ENCODE measurements at regions not wholly inside any gene's neighbourhood (a gene's known extent, or its start where the extent isn't known, plus 50 kb on each side); places are given as distances from the start of the nearest gene placed in this dataset.
A peak's percentile ranks its signal among the peaks of the same experiment; 100 is the strongest.
"Not testable (repeated sequence)": the region's sequence is repeated elsewhere in the genome, so short reads cannot be mapped to it uniquely, and the experiment has no call there.

DNA sequence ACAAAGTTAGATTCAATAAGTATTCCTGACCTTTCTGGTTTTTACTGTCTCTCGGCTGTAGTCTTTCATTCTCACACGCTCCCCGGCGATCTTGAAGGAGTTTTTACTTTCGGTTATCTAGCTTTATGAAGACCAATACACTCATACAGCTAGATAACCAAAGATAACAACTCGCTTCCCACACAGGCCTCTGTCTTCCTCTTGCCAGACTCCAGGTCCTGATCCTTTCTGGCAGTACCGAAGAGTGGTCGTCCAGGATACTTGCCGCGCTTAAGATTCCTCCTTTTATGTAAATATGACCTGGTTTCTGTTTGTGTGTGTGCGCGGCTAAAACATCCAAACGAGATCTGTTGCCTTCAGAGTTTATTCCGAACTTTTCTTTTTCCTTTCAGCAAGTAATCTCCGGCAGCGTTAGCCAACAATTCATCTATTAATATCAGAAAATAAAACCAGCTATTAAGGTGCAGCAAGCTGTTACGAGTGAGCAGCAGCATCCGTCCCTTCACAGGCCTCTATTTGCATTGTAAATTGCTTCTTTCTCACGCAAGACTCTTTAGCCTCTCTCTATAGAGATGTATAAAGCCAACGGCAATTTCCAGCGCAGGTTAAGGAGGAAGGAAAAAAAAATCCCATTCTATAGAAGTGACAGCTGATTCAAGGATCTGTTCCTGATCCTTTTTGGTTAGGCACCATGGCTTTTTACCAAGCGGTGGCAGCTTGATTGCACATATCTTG, 216.1 kb downstream of the MEF2C start:
- peak in 1 of 2 experiments; percentile 68 for DNase-seq

DNA sequence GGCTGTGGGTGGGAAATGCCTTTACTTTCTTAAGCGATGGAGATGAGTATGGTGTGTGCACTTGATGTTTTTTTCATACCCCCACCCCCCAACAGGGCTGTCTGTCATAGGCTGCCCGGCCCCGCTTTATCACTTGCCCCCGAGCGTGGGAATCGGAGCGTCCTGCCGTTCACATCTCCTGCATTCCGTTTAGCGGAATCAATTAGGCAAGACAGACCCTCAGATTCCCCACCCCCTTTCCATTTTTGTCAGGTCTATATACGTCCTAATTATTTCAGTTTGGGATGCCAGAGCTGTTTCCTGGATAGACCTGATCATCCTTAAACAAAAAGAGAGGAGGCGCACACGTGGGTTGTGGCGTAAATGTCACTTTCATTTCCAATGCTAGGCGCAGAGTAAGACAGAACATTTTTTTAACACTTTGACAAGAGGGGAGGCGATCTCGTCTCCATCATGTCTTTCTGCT, 217.2 kb downstream of the MEF2C start:
- DNase-seq, result peak in 1 of 2 experiments; percentile 34

DNA sequence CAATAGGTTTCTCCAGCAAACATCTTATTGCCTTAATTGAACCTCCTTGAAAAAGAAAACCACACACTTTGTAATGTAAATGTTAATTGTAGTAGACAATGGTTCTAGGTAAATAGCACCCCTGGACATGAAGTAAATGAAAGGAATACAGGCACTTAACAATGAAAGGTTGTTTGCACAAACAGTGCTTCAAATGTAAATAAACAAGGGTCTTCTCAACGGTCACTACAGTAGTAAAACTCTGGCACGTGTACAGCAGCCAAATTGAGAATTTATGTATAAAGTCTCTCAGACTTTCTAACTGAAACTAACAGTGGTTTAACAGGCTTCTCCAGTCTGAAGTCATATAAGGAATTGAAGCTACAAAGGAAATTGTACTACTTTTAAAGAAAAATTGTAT, 218.3 kb downstream of the MEF2C start:
- DNase-seq, result peak in 1 of 2 experiments; percentile 49

DNA sequence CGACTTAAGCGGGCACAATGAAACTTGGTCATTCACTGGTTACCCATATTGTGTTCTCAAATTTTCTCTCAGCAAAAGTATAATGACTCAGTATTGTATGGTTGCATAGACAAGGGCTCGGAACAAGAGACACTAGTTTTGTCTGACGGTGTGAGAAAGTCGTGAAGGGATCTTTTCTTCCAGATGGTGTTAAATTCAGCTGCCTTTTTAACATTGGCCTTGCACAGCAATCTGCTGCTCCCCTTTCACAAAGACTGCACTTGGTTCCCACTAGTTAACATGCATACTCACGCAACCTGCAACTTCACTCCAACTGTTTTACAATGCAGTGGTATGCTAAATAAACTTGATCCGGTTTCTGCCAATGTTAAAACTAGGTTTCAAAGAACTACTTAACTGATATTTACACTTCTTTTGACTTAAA, 219.2 kb downstream of the MEF2C start:
- DNase-seq, result peak in 1 of 2 experiments; percentile 38

DNA sequence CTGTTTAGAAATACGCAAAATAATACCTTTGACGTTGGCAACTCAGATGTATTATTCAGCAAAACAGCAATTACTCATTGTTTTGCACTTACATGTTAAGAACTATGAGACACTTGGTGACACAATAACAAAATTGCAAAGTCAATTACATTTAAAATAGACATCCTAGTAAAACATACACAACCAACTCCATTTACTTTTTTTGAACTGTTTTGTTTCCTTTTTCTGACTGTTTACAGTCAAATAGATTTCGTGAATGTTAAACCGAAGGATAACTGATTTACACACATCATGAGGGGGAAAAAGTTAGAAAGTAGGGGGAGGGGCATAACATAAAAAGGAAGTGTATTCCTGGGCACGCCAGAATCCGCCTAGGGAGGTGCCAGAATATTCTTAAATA, 220.1 kb downstream of the MEF2C start:
- no peak for DNase-seq

DNA sequence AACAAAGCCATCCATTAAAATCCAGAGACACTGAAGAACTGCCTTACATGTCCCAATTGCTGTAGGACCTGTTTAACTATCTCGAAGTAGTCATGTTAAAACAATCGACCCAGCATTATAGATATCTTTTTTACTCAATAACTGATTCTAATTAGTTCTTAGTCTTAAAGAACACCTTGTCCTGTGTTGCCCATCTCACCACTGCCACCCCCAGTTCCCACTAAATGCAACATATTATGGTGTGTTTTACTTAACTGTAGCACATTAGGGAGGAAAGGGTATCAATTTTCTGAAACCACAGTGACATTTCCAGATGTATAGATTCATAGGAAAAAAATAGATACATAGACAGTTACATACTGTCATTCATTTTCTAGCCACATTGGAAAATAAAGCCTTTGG, 221.2 kb downstream of the MEF2C start:
- DNase-seq, result no peak

DNA sequence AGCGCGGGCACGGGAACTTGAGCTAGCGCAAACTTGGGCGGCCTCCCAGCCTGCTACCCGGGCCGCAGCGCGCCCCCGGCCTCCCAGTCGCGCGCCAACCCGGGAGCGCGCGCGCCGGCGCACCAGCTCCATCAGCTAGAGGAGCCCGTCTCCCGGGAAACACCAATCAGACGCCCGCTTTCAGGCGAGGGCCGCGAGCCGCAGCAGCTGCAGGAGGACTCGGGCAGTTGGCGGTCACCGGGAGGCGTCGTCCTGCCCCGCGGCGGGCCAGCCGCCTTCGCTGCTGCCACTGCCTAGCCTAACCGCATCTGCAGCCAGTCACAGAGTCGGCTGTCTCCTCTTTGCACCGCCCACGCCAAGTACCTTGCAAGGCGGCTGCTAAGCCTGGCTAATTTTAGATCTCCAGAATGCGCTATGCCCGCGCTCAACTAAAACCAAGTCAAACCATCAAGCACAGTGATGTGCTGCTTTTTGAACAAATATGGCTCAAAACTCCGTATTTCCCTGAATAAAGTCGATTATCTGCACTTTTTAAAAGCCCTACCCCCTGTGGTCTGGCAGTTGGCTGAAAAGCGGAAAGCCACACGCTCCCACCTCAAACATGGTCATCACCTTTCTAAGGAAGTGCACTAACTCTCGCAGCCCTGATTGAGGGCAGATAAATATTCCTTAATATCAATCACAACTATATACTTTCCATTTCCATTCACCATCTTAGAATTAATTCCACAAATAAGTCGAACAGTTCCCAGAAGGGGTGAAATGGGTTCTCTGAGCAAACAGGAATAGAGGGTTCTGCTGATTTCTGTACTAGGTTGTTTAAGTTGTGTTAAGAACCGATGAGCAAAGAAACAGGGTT, 221.8 kb downstream of the MEF2C start:
- peak; percentile 87 to 97 for DNase-seq

DNA sequence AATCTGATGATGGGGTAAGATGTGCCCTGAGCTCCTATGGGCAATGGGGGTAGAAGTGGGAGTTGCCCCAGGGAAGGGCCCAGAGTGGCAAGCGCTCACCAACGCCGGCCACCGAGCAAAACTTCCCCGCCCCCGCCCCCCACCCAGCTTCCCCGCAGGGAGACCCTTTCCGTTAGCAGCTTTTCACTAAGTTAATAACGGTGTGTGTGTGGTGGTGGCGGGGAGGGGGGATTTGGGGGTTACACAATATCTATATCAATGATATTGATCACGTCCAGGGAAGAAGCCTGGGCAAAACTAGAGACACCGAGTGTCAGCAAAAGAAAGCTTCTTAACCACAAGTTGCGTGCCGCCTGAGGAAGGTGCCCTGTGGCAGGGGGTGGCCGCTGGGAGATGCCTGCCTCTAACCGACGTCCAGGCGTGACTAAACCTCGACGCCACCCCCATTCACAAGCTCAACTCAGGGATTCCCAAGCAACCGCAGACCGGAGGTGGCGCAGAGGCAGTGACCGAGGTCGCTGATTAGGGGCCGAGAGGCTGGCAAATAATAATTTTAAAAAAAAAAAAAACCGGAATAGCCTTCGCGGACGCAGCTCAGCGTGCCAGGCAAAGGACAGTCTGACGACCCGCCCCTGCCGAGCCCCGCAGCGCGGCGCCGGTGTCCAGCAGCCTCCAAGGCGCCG, 222.6 kb downstream of the MEF2C start:
- DNase-seq, result peak in 1 of 2 experiments; percentile 80

DNA sequence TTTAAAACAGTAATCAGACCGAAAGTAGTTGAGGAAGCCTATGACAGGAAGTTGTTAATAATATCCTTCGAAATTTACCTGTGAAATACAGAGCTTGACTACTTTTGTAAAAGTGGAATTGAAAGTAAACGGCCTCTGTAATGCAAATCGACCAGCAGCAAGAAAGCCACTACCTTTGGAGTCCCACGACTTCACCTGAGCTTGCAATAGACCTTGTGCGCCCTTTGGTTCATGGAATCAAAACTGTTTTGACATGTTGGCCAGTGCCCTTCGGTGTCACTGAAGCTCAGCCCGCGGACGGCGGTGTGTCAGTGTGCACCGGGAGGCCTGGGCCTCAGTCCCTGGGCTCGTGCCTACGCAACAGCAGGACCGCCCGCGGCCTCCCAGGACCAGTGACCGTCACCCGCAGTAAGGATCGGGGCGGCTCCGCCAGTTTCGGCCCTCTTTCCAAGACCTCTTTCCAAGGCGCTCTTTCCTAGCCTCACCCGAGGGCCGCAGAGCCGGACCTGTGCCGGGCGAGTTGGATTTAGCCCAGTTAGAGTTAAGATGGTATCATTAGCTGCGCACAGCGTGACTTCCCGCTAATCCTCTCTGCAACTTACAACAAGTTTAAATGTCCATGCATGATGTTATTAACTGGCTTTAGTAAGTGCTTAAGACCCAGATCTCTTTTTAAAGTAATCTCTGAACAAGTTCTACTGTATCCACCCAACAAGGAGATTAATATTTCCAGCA, 223.3 kb downstream of the MEF2C start:
- peak in 1 of 2 experiments; percentile 59 for DNase-seq

DNA sequence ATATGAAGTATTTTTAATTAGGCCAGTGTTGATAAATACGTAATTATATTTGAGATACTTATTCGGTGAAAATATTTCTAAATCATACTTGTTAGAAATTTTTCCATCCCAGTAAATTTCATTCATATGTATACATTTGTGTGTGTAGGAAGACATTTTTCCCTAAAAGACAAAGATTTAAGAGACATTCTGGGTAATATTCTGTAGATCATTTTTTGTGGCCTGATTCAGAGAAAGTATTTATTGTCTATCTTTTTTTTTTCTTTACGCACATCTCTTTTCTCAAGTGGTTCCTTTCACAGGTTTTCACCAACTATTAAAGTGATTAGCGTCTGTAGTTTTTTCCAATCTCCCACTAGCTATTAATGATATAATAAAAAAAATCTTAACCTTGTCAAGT, 224.1 kb downstream of the MEF2C start:
- no peak for DNase-seq

DNA sequence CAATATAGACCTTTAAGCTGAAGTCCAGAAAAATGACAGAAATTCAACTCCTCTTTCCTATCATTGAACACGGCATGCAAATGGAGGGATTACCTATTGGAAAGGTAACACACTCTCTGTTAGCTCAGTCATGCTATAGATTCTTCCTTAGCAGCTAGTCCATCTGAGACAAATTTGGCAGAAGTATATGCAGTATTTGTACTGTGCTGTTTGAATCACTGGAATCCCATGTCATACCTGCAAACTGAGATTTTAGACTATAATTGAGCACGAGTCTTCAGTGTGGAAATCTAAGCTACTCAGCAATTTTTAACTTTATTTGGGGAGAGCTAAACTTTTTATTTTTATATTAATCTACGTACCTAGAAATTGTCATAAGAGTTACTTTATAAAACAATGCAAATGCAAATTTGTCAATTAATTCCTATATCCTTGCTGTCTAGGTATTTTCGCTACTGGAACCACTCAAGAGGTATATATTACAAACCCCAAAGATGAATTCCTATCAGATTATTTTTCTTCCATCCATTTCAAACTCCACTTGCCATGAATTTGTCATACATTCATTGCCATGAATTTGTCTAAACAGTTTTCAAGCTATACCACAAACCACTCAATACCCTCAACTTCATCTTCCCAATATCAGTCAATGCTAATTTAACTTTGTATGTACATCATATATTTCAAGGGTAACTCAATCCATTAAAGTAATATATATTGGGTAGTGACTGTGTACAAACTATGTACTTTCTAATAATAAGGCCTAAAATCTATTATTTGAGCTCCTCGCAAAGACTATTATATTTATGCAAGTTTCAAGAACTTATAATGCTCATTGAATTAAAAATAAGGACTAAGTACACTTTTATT, 224.8 kb downstream of the MEF2C start:
- DNase-seq, result no peak

DNA sequence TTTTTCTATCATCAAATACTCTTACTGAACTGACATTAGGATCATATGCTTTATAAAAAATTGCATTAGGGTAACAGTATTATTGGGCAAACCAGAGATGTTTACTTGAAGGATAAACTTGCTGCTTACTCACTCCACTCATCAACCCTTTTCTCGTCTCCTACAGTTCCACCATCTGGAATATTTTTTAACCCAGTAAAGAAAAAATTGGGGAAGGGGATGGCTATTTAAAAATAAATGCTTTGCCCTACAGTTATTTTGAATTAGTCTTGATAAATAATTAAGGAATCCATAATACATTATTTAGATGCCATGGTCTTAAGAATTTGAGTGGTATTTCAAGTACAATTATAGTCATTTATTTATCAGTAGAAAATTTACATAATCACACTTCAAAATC, 225.8 kb downstream of the MEF2C start:
- DNase-seq, result no peak

DNA sequence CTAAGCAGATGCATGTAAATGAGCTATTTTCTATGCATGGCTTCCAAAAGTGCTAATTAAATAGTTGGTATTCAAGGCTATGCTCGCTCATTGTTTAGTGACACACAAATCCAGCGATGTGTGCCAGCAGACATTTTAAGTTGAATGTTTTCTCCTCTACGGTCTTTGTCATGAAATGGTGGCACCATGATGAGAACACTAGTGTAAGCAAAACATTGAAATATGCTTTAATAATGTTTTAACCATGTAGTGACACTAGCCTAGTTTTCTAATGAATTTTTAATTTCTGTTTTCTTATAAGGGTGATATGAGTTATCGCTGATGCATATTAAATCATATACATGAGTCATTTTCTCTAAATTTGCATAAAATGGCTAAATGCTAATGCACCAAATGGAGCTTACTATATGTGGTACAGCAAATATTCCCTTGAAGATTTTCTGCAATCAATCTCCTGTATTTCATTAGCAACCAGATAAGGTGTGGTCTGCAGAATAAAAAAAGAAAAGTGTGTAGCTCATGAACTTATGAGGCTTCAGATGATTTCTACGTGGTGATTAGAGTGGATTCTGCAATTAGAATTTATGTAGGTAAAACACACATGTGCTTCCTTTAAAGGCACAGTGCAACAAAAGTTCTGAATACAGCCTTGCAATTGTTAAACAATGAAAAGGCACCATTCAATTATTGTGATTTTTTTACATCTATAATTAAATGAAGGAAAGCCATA, 226.6 kb downstream of the MEF2C start:
- DNase-seq, result peak in 1 of 2 experiments; percentile 57

DNA sequence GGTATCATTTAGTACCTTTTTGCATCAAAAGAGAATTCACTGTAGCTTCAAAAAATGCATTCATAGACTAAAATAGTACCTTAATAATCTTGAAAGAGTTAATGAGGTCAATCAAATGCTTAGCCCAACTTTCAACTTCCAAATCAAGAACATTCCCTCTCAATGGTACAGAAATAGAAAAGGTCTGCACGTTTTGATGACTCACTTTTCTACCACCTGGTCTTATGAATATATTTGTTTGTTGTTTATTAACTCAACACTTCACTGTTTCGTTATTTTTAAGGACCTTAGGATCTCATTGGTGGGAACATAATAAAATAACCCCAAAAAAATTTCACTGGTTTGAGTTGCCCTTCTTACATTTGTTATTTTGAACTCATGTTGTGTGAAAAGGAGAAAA, 229.5 kb downstream of the MEF2C start:
- DNase-seq, result no peak

DNA sequence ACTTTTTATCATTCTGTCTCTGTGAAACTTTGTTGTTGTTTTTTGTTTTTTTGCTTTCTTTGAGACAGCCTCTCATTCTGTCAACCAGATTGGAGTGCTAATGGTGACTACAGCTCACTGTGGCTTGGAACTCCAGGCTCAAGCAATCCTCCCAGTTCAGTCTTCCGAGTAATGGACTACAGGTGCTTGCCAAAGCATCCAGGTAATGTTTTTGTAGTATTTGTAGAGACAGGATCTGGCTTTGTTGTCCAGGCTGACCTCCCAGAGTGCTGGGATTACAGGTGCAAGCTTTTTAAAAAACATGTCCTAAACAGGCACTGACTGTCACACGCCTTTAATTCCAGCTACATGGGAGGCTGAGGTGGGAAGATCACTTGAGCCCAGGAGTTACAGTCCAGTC, 235.1 kb downstream of the MEF2C start:
- no peak for DNase-seq

DNA sequence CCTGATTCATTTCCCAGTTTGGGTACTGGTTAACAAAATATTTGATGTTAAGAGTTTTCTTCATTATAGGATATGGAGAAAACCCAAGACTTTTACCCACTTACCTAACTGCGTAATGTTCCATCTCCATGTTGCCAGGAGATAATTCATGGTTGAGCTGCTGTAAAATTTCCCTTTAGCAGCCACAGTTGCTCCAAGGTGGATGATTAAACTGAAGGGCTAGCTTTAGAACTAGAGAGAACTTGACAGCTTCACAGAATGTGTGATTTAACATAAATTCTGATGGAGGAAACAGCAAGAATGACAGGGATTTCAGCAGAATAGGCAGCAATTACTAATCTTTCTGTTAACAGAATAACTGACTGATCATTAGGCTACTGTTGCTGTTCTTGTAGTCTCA, 236.1 kb downstream of the MEF2C start:
- no peak for DNase-seq

DNA sequence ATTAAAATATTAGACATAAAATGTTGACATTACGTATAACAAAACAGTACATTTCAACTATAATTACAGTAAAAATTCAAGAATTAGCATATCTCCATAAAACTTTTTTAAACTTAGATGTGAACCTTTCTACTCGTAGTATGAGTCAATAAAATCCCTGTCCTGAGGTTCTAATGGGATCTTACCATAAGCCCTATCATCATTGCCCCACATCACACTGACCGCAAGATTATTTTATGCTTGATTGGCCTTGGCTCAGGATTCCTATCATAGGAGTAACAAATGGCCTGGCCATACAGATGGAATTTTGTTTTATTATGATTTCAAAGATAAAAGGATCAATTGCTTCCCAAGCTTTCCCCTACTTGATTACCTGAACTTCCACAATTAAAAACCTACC, 238.3 kb downstream of the MEF2C start:
- no peak for DNase-seq

DNA sequence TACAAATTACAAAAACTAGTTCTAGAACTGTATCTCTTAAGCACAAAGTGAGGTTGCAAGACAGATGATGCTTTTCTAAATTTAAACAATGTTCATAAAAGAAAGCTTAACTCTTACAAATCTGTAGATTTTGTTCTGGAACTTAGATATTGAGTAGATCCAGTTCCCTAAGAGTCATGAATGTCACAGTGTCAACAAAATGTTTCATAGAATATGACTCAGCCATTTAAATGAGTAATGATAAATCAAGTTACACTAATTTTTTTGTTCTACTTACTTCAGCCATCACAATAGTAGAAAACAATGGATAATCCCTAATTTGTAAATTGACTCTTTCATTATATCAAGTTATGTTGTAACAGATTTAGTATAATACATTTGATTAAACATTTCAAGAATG, 239.7 kb downstream of the MEF2C start:
- no peak for DNase-seq

DNA sequence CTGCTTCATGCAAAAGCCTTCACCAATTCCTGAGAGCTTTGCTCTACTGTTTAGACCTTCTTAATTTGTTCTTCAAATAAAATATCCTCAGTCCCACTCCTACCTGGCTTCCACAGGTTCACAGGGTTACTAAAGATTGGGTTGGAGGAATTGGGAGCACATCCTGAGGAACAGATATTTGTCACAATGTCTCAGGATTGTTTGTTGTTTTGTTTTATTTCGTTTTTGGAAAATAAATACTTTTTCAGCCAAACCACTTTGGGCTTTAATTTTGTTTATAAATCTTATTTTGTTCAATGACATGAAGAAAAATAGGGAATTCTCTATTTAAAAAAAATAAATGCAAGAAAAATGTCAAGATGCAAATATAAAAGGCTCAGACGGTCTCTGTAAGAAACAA, 249.0 kb downstream of the MEF2C start:
- DNase-seq, result no peak

DNA sequence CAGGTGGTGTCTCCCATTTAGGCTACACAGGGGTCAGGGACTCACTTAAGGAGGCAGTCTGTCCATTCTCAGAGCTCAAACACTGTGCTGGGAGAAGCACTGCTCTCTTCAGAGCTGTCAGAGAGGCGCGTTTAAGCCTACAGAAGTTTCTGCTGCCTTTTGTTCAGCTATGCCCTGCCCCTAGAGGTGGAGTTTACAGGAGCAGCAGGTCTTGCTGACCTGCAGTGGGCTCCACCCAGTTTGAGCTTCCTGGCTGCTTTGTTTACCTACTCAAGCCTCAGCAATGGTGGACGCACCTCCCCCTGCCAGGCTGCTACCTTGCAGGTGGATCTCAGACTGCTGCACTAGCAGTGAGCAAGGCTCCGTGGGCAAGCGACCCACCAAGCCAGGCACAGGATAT, 260.1 kb downstream of the MEF2C start:
- DNase-seq, result not testable (repeated sequence)

DNA sequence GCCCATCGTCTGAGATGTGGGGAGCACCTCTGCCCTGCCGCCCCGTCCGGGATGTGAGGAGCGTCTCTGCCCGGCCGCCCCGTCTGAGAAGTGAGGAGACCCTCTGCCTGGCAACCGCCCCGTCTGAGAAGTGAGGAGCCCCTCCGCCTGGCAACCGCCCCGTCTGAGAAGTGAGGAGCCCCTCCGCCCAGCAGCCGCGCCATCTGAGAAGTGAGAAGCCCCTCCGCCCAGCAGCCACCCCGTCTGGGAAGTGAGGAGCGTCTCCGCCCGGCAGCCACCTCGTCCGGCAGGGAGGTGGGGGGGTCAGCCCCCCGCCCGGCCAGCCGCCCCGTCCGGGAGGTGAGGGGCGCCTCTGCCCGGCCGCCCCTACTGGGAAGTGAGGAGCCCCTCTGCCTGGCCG, 267.2 kb downstream of the MEF2C start:
- DNase-seq, result not testable (repeated sequence)

All from NCI-H2081 (cell line).